Activated CD8-positive, alpha-beta T cell treated with anti-CD3 and anti-CD28 coated beads, Interleukin-2, amount 10 ng/mL, durations not matched to agents 7 days and 5 days (primary cell): ENCODE measurements at regions not wholly inside any gene's neighbourhood (a gene's known extent, or its start where the extent isn't known, plus 50 kb on each side); places are given as distances from the start of the nearest gene placed in this dataset.

Source experiments
- ATAC-seq: fragments of 150-1000 bp; cut with Tn5 transposase; one replicate; pipeline ENCODE4 v1.10.0; 2021; ENCODE audit warnings: moderate library complexity
- CTCF ChIA-PET: fragments of 350-600 bp; sonication (Branson Sonifier 250); formaldehyde crosslinking; loops from one replicate; lab custom pipeline; 2021; ENCODE audit warnings: antibody characterized with exemption; lab: Charles Lee
- POLR2A ChIA-PET: fragments of 350-600 bp; sonication (Branson Sonifier 250); formaldehyde crosslinking; loops from one replicate; lab custom pipeline; 2021; ENCODE audit warnings: antibody characterized with exemption; lab: Charles Lee
- DNase-seq: peaks from one replicate; pipeline ENCODE4 v3.0.0-alpha.2; 2020
- H3K27ac Mint-ChIP-seq: one replicate; pipeline ENCODE4 v1.8.0; 2021; ENCODE audit warnings: mild to moderate bottlenecking, mixed read lengths
- H3K27me3 Mint-ChIP-seq: one replicate; pipeline ENCODE4 v1.8.0; 2021; ENCODE audit warnings: low read depth, mixed read lengths
- H3K36me3 Mint-ChIP-seq: one replicate; pipeline ENCODE4 v1.8.0; 2021; ENCODE audit warnings: low read depth, mixed read lengths
- H3K4me1 Mint-ChIP-seq: one replicate; pipeline ENCODE4 v1.8.0; 2021; ENCODE audit warnings: low read depth, mixed read lengths
- H3K4me3 Mint-ChIP-seq: one replicate; pipeline ENCODE4 v1.8.0; 2021; ENCODE audit warnings: mild to moderate bottlenecking, mixed read lengths
- H3K9me3 Mint-ChIP-seq: one replicate; pipeline ENCODE4 v1.8.0; 2022; ENCODE audit warnings: mixed read lengths; ENCODE audit not compliant: insufficient read depth

- Mint-ChIP-seq H3K27me3 (no peaks in the 10 kb centered on the region), H3K9me3 (no peaks in the 10 kb centered on the region), H3K27ac (no peak overlapping the region), H3K4me1 (no peaks in the 10 kb centered on the region), H3K36me3 (no peaks in the 10 kb centered on the region), H3K4me3 (no peak overlapping the region)
- ATAC-seq (no peak), DNase-seq (no peak)
- ChIA-PET CTCF (no interaction called here), POLR2A (no interaction called here)
These were observed 184.5 kb upstream of the BMPER start for GRCh38 chr7:33720870-33721269.

GRCh38 chr7:33721895-33722294 lies 183.4 kb upstream of the BMPER start:
- POLR2A ChIA-PET, result no interaction called here
- Mint-ChIP-seq H3K4me3 (no peak overlapping the region), H3K4me1 (no peaks in the 10 kb centered on the region), H3K27me3 (no peaks in the 10 kb centered on the region), H3K9me3 (no peaks in the 10 kb centered on the region), H3K36me3 (no peaks in the 10 kb centered on the region), H3K27ac (no peak overlapping the region)
- CTCF ChIA-PET, result no interaction called here
- no peak for DNase-seq
- ATAC-seq, result no peak

- ATAC-seq (no peak), DNase-seq (no peak)
- POLR2A ChIA-PET, result no interaction called here
- Mint-ChIP-seq H3K36me3 (no peaks in the 10 kb centered on the region), H3K27me3 (no peaks in the 10 kb centered on the region), H3K27ac (no peak overlapping the region), H3K4me3 (no peak overlapping the region), H3K4me1 (no peaks in the 10 kb centered on the region), H3K9me3 (no peaks in the 10 kb centered on the region)
- CTCF ChIA-PET, result no interaction called here
These were observed 182.8 kb upstream of the BMPER start for GRCh38 chr7:33722383-33723101.

GRCh38 chr7:33724201-33724600 lies 181.1 kb upstream of the BMPER start:
- H3K4me1 Mint-ChIP-seq, result no peaks in the 10 kb centered on the region
- H3K36me3 Mint-ChIP-seq, result no peaks in the 10 kb centered on the region
- H3K9me3 Mint-ChIP-seq, result no peaks in the 10 kb centered on the region
- no peaks in the 10 kb centered on the region for H3K27me3 Mint-ChIP-seq
- no peak overlapping the region for H3K27ac Mint-ChIP-seq
- ChIA-PET CTCF (no interaction called here), POLR2A (no interaction called here)
- ATAC-seq (no peak), DNase-seq (no peak)
- H3K4me3 Mint-ChIP-seq, result no peak overlapping the region

- ATAC-seq (no peak), DNase-seq (no peak)
- Mint-ChIP-seq H3K36me3 (no peaks in the 10 kb centered on the region), H3K27ac (no peak overlapping the region), H3K4me3 (no peak overlapping the region), H3K4me1 (no peaks in the 10 kb centered on the region), H3K9me3 (no peaks in the 10 kb centered on the region), H3K27me3 (no peaks in the 10 kb centered on the region)
- ChIA-PET CTCF (no interaction called here), POLR2A (no interaction called here)
These were observed 180.0 kb upstream of the BMPER start for GRCh38 chr7:33725111-33726025.

- Mint-ChIP-seq H3K4me1 (no peaks in the 10 kb centered on the region), H3K27me3 (no peaks in the 10 kb centered on the region), H3K4me3 (no peak overlapping the region), H3K27ac (no peak overlapping the region), H3K36me3 (no peaks in the 10 kb centered on the region), H3K9me3 (no peaks in the 10 kb centered on the region)
- no peak for ATAC-seq
- POLR2A ChIA-PET, result no interaction called here
- no peak for DNase-seq
- CTCF ChIA-PET, result no interaction called here
These were observed 178.8 kb upstream of the BMPER start for GRCh38 chr7:33726582-33726981.

GRCh38 chr7:33727315-33727714 lies 178.0 kb upstream of the BMPER start:
- no peaks in the 10 kb centered on the region for H3K9me3 Mint-ChIP-seq
- ChIA-PET CTCF (no interaction called here), POLR2A (no interaction called here)
- H3K27ac Mint-ChIP-seq, result no peak overlapping the region
- no peaks in the 10 kb centered on the region for H3K27me3 Mint-ChIP-seq
- H3K4me3 Mint-ChIP-seq, result no peak overlapping the region
- DNase-seq (no peak), ATAC-seq (no peak)
- no peaks in the 10 kb centered on the region for H3K4me1 Mint-ChIP-seq
- no peaks in the 10 kb centered on the region for H3K36me3 Mint-ChIP-seq

- ATAC-seq, result no peak
- Mint-ChIP-seq H3K4me3 (no peak overlapping the region), H3K4me1 (no peaks in the 10 kb centered on the region), H3K36me3 (no peaks in the 10 kb centered on the region), H3K27me3 (no peaks in the 10 kb centered on the region), H3K9me3 (no peaks in the 10 kb centered on the region), H3K27ac (no peak overlapping the region)
- no peak for DNase-seq
- POLR2A ChIA-PET, result no interaction called here
- CTCF ChIA-PET, result interaction anchor here (0.6 kb wide), 1 partner anchor 27 kb away, joined by 3 read pairs; no protein-coding TSS in a partner anchor
These were observed 176.3 kb upstream of the BMPER start for GRCh38 chr7:33728873-33729551.

- H3K4me3 Mint-ChIP-seq, result no peak overlapping the region
- H3K27me3 Mint-ChIP-seq, result no peaks in the 10 kb centered on the region
- no peak for ATAC-seq
These were observed 175.6 kb upstream of the BMPER start for GRCh38 chr7:33729726-33730125.

GRCh38 chr7:33730958-33731357 lies 174.4 kb upstream of the BMPER start:
- H3K36me3 Mint-ChIP-seq, result no peaks in the 10 kb centered on the region
- ATAC-seq (no peak), DNase-seq (no peak)
- no peak overlapping the region for H3K4me3 Mint-ChIP-seq
- CTCF ChIA-PET, result no interaction called here
- H3K4me1 Mint-ChIP-seq, result no peaks in the 10 kb centered on the region
- H3K9me3 Mint-ChIP-seq, result no peaks in the 10 kb centered on the region
- no peaks in the 10 kb centered on the region for H3K27me3 Mint-ChIP-seq
- POLR2A ChIA-PET, result no interaction called here
- no peak overlapping the region for H3K27ac Mint-ChIP-seq

More at GRCh38 chr7:33729726-33730125, 175.6 kb upstream of the BMPER start:
- H3K27ac Mint-ChIP-seq, result no peak overlapping the region
- DNase-seq, result no peak
- CTCF ChIA-PET, result interaction anchor here (0.6 kb wide), 1 partner anchor 28 kb away, joined by 3 read pairs; no protein-coding TSS in a partner anchor
- H3K36me3 Mint-ChIP-seq, result no peaks in the 10 kb centered on the region
- no peaks in the 10 kb centered on the region for H3K4me1 Mint-ChIP-seq
- POLR2A ChIA-PET, result no interaction called here
- no peaks in the 10 kb centered on the region for H3K9me3 Mint-ChIP-seq

- H3K4me1 Mint-ChIP-seq, result no peaks in the 10 kb centered on the region
- no peak for ATAC-seq
- no peaks in the 10 kb centered on the region for H3K36me3 Mint-ChIP-seq
- H3K9me3 Mint-ChIP-seq, result no peaks in the 10 kb centered on the region
- no peak overlapping the region for H3K27ac Mint-ChIP-seq
- H3K27me3 Mint-ChIP-seq, result no peaks in the 10 kb centered on the region
- ChIA-PET CTCF (no interaction called here), POLR2A (no interaction called here)
- DNase-seq, result no peak
- H3K4me3 Mint-ChIP-seq, result no peak overlapping the region
These were observed 173.4 kb upstream of the BMPER start for GRCh38 chr7:33731912-33732311.

- DNase-seq (no peak), ATAC-seq (no peak)
- POLR2A ChIA-PET, result no interaction called here
- no peaks in the 10 kb centered on the region for H3K4me1 Mint-ChIP-seq
- no peaks in the 10 kb centered on the region for H3K27me3 Mint-ChIP-seq
- H3K9me3 Mint-ChIP-seq, result no peaks in the 10 kb centered on the region
- no peaks in the 10 kb centered on the region for H3K36me3 Mint-ChIP-seq
- H3K27ac Mint-ChIP-seq, result no peak overlapping the region
- CTCF ChIA-PET, result no interaction called here
- H3K4me3 Mint-ChIP-seq, result no peak overlapping the region
These were observed 172.9 kb upstream of the BMPER start for GRCh38 chr7:33732462-33732861.
